Esophagus squamous epithelium (tissue), 5 donors: ENCODE measurements at regions not wholly inside any gene's neighbourhood (a gene's known extent, or its start where the extent isn't known, plus 50 kb on each side); places are given as distances from the start of the nearest gene placed in this dataset.

ENCODE experiments used
- DNase-seq: peaks from one replicate; lab custom pipeline; 2025; lab: John Stamatoyannopoulos, UW
- H3K27ac ChIP-seq, 4 donors: fragments of 200-600 bp; sonication (generic); one replicate each; pipeline ENCODE4 v1.5.1; 2016 to 2019; ENCODE audit warnings: mild to moderate bottlenecking in 1 of 4
- H3K27me3 ChIP-seq, 4 donors: fragments of 200-600 bp; sonication (generic); 1 replicate in 3 of 4; 2 replicates in 1 of 4; pipeline versions ENCODE4 v1.5.1 to v1.6.0; 2017 to 2021; ENCODE audit warnings: antibody characterized with exemption in 1 of 4
- H3K36me3 ChIP-seq, 3 donors: fragments of 200-600 bp; sonication (generic); one replicate each; pipeline ENCODE4 v1.5.1; 2016 to 2019
- H3K4me1 ChIP-seq, 3 donors: fragments of 200-600 bp; sonication (generic); one replicate each; pipeline ENCODE4 v1.5.1; 2017 to 2019
- H3K4me3 ChIP-seq, 4 donors: fragments of 200-600 bp; sonication (generic); 1 replicate in 3 of 4; 2 replicates in 1 of 4; pipeline ENCODE4 v1.5.1; 2016 to 2019; ENCODE audit warnings: mild to moderate bottlenecking in 2 of 4, moderate library complexity in 1 of 4
- H3K9me3 ChIP-seq, 3 donors: fragments of 200-600 bp; sonication (generic); one replicate each; pipeline ENCODE4 v1.5.1; 2016 to 2019
- POLR2A ChIP-seq, 4 donors: fragments of 450-650 bp; IDR thresholded peaks; one replicate each; pipeline ENCODE4 v1.6.1; 2017; ENCODE audit warnings: antibody characterized with exemption in 4 of 4, mild to moderate bottlenecking in 4 of 4, moderate library complexity in 3 of 4
- WGBS, 2 donors: methylation state at CpG; one replicate each; pipeline ENCODE4 v1.1.5; 2018; 5-methylcytosine and 5-hydroxymethylcytosine counted together
- intact Hi-C: fragments of 100-400 bp; cut with DNase I; formaldehyde crosslinking; loops from one replicate; pipeline ENCODE4 v1.15.0; 2022
- TF ChIP-seq, protein P1 (sequence below), 6 experiments: fragments of 450-650 bp in 4 of 6; fragments of 200-600 bp in 2 of 6; sonication (generic) in 2 of 6; IDR thresholded peaks; one replicate each; pipeline ENCODE4 v1.5.1; 2016 to 2019; ENCODE audit warnings: antibody characterized with exemption in 6 of 6, mild to moderate bottlenecking in 4 of 6, moderate library complexity in 4 of 6
- donor health status: DM: yes; HTN: yes; CAD: no.

DNA sequence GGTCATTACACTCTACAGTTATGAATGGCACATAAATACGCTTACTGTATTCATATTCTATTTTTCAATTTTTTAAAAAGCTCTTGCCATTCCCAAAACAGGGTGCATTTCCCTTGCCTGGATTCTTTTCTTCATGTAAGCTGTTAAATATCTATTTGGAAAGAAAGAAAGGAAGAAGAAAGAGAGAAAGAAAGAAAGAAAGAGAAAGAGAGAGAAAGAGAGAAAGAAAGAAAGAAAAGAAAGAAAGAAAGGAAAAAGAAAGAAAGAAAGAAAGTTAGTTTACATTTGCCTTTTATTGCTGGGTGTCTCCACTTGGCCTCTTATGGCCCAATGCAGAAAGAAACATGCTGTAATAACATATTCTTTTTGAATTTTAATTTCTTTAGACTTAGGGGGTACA lies 165.9 kb upstream of the ATXN1 start:
- Histone ChIP-seq H3K4me1 (peaks cover 0 to 13% (median 0%) of the 10 kb centered on the region in 3 donors), H3K4me3 (no peak overlapping the region), H3K36me3 (no peaks in the 10 kb centered on the region), H3K27me3 (no peaks in the 10 kb centered on the region), H3K27ac (no peak overlapping the region), H3K9me3 (no peaks in the 10 kb centered on the region)
- intact Hi-C loops = no loop called here
- no peak for DNase-seq
- WGBS, 2 donors = 94 to 100% methylated on average over 1 of the region's 1 CpG
- TF ChIP-seq POLR2A (IDR thresholded peaks at IDR 0.05) = no peak
- TF ChIP-seq, protein P1, sequence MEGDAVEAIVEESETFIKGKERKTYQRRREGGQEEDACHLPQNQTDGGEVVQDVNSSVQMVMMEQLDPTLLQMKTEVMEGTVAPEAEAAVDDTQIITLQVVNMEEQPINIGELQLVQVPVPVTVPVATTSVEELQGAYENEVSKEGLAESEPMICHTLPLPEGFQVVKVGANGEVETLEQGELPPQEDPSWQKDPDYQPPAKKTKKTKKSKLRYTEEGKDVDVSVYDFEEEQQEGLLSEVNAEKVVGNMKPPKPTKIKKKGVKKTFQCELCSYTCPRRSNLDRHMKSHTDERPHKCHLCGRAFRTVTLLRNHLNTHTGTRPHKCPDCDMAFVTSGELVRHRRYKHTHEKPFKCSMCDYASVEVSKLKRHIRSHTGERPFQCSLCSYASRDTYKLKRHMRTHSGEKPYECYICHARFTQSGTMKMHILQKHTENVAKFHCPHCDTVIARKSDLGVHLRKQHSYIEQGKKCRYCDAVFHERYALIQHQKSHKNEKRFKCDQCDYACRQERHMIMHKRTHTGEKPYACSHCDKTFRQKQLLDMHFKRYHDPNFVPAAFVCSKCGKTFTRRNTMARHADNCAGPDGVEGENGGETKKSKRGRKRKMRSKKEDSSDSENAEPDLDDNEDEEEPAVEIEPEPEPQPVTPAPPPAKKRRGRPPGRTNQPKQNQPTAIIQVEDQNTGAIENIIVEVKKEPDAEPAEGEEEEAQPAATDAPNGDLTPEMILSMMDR (IDR thresholded peaks at IDR 0.05) = no peak

- no peak overlapping the region for H3K4me3 ChIP-seq
- DNase-seq = no peak
- TF ChIP-seq, protein P1 (IDR thresholded peaks at IDR 0.05) = no peak
- no peak for TF ChIP-seq POLR2A (IDR thresholded peaks at IDR 0.05)
- peaks cover 0 to 28% (median 5%) of the 10 kb centered on the region in 3 donors for H3K4me1 ChIP-seq
- no peaks in the 10 kb centered on the region for H3K27me3 ChIP-seq
- H3K36me3 ChIP-seq = no peaks in the 10 kb centered on the region
- H3K27ac ChIP-seq = no peak overlapping the region
- no peaks in the 10 kb centered on the region for H3K9me3 ChIP-seq
- 72 to 73% methylated on average over 4 of the region's 4 CpGs for WGBS, 2 donors
- intact Hi-C loops = no loop called here
Measured at GRCh38 chr6:16925461-16925860, 164.2 kb upstream of the ATXN1 start.

GRCh38 chr6:16922282-16922681 lies 161.0 kb upstream of the ATXN1 start:
- Histone ChIP-seq H3K36me3 (no peaks in the 10 kb centered on the region), H3K4me1 (peaks cover 0 to 15% (median 5%) of the 10 kb centered on the region in 3 donors), H3K4me3 (no peak overlapping the region), H3K27ac (no peak overlapping the region), H3K9me3 (no peaks in the 10 kb centered on the region), H3K27me3 (no peaks in the 10 kb centered on the region)
- no peak for TF ChIP-seq POLR2A (IDR thresholded peaks at IDR 0.05)
- TF ChIP-seq, protein P1 (IDR thresholded peaks at IDR 0.05) = no peak
- intact Hi-C loops = no loop called here
- WGBS, 2 donors = 52 to 77% methylated on average over 3 to 5 of the region's 5 CpGs
- no peak for DNase-seq

GRCh38 chr6:16921399-16922110 lies 160.3 kb upstream of the ATXN1 start:
- WGBS, 2 donors = 50 to 52% methylated on average over 6 of the region's 6 CpGs
- H3K36me3 ChIP-seq = no peaks in the 10 kb centered on the region
- peaks cover 0 to 15% (median 5%) of the 10 kb centered on the region in 3 donors for H3K4me1 ChIP-seq
- H3K27ac ChIP-seq = no peak overlapping the region
- no peaks in the 10 kb centered on the region for H3K27me3 ChIP-seq
- no peak for DNase-seq
- H3K9me3 ChIP-seq = no peaks in the 10 kb centered on the region
- TF ChIP-seq, protein P1 (IDR thresholded peaks at IDR 0.05) = no peak
- no peak for TF ChIP-seq POLR2A (IDR thresholded peaks at IDR 0.05)
- intact Hi-C loops = no loop called here
- H3K4me3 ChIP-seq = no peak overlapping the region

DNA sequence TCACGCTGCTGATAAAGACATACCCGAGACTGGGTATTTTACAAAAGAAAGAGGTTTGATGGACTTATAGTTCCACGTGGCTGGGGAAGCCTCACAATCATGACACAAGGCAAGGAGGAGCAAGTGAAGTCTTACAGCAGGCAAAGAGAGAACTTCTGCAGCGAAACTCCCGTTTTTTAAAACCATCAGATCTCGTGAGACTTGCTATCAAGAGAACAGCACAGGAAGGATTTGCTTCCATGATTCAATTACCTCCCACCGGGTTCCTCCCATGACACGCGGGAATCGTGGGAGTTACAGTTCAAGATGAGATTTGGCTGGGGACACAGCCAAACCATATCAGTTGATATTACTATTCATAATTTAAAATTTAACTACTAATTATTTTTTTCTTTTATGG lies 157.3 kb upstream of the ATXN1 start:
- Histone ChIP-seq H3K4me1 (peaks cover 0 to 15% (median 5%) of the 10 kb centered on the region in 3 donors), H3K36me3 (no peaks in the 10 kb centered on the region), H3K27me3 (no peaks in the 10 kb centered on the region), H3K9me3 (peaks cover 0 to 10% (median 0%) of the 10 kb centered on the region in 3 donors), H3K4me3 (no peak overlapping the region), H3K27ac (no peak overlapping the region)
- 77 to 81% methylated on average over 10 of the region's 10 CpGs for WGBS, 2 donors
- intact Hi-C loops = no loop called here
- TF ChIP-seq, protein P1 (IDR thresholded peaks at IDR 0.05) = no peak
- TF ChIP-seq POLR2A (IDR thresholded peaks at IDR 0.05) = no peak
- DNase-seq = no peak
